ENCODE measurements at regions not wholly inside any gene's neighbourhood (a gene's known extent, or its start where the extent isn't known, plus 50 kb on each side); places are given as distances from the start of the nearest gene placed in this dataset.

DNA sequence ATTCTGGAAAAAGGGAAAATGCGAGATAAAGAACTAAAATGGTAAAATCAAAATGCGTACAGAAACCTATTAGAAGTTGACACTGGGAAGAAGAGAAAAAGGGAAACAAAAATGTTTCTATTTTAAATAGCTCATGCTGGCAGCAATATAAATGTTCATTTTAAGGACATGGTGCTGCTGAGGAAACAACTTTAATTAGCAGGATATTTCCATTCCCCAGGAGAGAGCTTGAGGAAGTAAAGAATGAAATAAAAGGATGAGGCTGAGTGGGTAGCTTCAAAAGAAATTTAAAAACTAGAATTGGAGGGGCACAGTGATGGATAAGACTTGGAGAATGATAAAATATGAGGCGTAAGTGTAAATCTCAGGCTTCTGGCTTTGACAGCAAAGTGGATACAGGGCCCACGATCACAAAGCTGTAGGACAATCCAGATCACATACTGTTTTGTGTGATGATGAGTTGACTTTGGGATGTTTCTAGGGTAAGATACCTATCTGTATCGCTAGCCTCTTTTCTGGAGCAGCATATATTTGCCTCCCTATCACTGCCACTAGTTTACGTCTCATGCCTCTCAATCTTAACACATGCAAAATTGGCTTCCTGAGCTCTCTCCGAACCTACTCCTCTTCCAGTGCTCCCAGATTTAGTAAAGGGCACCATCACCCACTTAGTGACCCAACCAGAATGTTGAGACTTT, 571.3 kb upstream of the MIR17HG start:
- Mint-ChIP-seq H3K27ac (no peak overlapping the region), H3K9me3 (peaks cover 4% of the 10 kb centered on the region), H3K4me1 (no peaks in the 10 kb centered on the region), H3K36me3 (no peaks in the 10 kb centered on the region), H3K27me3 (no peaks in the 10 kb centered on the region), H3K4me3 (no peak overlapping the region)

DNA sequence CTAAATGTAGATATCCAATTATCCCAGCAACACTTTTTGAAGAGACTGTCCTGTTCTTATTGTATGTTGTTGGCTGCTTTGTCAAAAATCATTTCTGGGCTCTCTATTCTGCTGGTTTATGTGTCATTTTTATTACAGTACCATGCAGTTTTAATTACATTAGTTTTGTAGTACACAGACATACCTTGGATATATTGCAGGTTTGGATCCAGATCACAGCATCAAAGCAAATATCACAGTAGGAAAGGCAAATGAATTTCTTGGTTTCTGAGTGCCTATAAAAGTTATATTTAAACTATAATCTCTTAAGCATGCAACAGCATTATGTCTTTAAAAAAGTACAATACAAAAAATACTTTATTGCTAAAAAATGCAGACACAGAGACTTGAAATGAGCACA, 564.2 kb upstream of the MIR17HG start:
- Mint-ChIP-seq H3K27me3 (no peaks in the 10 kb centered on the region), H3K4me3 (no peak overlapping the region), H3K4me1 (no peaks in the 10 kb centered on the region), H3K36me3 (no peaks in the 10 kb centered on the region), H3K27ac (no peak overlapping the region), H3K9me3 (no peaks in the 10 kb centered on the region)

GRCh38 chr13:90787007-90787406, 560.5 kb upstream of the MIR17HG start:
- Mint-ChIP-seq H3K4me1 (no peaks in the 10 kb centered on the region), H3K9me3 (no peaks in the 10 kb centered on the region), H3K36me3 (no peaks in the 10 kb centered on the region), H3K27me3 (no peaks in the 10 kb centered on the region), H3K27ac (no peak overlapping the region), H3K4me3 (no peak overlapping the region)

GRCh38 chr13:90792335-90792734, 555.2 kb upstream of the MIR17HG start:
- Mint-ChIP-seq H3K27me3 (no peaks in the 10 kb centered on the region), H3K36me3 (no peaks in the 10 kb centered on the region), H3K4me3 (no peak overlapping the region), H3K9me3 (no peaks in the 10 kb centered on the region), H3K4me1 (no peaks in the 10 kb centered on the region), H3K27ac (no peak overlapping the region)

DNA sequence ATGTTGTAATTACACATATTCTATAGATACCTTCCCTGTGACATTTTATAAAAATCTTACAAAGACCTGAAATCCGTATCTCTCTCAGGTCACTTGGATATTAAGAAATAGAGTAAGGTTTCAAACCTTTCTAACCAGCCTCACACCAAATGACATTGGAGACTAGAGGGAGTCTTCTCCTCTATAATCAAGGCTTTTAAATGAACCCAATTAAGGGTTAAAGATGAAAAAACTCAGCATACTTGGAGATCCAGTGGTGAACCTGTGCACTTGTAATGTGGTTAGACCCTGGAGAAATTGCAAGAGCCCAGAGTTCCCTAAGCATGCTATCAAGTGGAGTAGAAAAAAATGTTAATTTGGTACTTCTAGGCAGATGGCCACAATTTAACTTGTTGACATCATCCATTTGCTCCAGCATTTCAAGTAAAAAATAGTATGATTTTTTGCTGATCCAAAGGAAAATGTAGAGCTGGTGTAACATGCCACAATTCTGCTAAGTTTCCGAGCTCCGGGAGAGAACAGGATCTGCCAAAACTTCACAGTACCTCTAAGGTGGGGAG, 554.1 kb upstream of the MIR17HG start:
- Mint-ChIP-seq H3K27ac (no peak overlapping the region), H3K4me1 (no peaks in the 10 kb centered on the region), H3K27me3 (no peaks in the 10 kb centered on the region), H3K36me3 (no peaks in the 10 kb centered on the region), H3K9me3 (no peaks in the 10 kb centered on the region), H3K4me3 (no peak overlapping the region)

- no peaks in the 10 kb centered on the region for H3K9me3 Mint-ChIP-seq
- H3K27me3 Mint-ChIP-seq = no peaks in the 10 kb centered on the region
- no peak overlapping the region for H3K4me3 Mint-ChIP-seq
- H3K36me3 Mint-ChIP-seq = no peaks in the 10 kb centered on the region
- no peak overlapping the region for H3K27ac Mint-ChIP-seq
- H3K4me1 Mint-ChIP-seq = no peaks in the 10 kb centered on the region
Observed at GRCh38 chr13:90796474-90796873, 551.0 kb upstream of the MIR17HG start.

DNA sequence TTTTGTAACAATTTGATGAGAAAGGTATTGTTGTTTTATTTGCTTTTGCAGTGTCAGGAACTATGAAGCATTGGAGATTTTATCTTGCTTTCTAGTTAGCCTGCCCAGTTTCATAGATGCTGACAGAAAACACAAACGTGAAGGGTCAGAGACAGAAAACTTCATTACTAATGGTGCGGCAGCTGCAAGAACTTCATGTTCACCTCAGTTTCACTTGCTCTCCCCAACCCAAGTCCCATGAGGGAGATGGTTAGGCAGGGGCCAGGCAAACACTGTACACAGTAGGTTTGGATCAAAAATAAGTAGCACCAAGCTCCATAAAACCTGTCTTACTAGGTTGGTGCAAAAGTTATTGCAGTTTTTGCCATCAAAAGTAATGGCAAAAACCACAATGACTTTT, 550.2 kb upstream of the MIR17HG start:
- H3K36me3 Mint-ChIP-seq = no peaks in the 10 kb centered on the region
- H3K27me3 Mint-ChIP-seq = no peaks in the 10 kb centered on the region
- H3K4me3 Mint-ChIP-seq = no peak overlapping the region
- H3K4me1 Mint-ChIP-seq = no peaks in the 10 kb centered on the region
- H3K9me3 Mint-ChIP-seq = no peaks in the 10 kb centered on the region
- no peak overlapping the region for H3K27ac Mint-ChIP-seq

DNA sequence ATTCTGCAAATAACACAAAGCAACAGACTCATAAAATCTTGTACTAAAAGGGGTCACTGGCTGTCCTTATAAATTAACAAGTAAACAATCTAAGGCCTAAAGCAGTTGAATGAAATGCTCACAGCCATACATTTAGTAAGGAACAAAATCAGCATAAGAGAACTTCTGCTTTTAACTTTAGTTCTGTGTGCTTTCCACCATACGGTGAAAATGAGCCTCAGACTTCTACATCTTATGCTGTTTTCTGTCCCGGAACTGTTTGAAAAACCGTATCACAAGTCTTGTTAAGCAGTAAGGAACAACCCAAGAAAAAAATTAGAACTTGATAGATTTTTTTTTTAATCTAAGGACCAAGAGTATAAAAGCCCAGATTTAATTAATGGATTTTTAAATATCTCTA, 549.1 kb upstream of the MIR17HG start:
- no peaks in the 10 kb centered on the region for H3K36me3 Mint-ChIP-seq
- no peak overlapping the region for H3K27ac Mint-ChIP-seq
- H3K4me1 Mint-ChIP-seq = no peaks in the 10 kb centered on the region
- no peaks in the 10 kb centered on the region for H3K27me3 Mint-ChIP-seq
- H3K4me3 Mint-ChIP-seq = no peak overlapping the region
- H3K9me3 Mint-ChIP-seq = no peaks in the 10 kb centered on the region

DNA sequence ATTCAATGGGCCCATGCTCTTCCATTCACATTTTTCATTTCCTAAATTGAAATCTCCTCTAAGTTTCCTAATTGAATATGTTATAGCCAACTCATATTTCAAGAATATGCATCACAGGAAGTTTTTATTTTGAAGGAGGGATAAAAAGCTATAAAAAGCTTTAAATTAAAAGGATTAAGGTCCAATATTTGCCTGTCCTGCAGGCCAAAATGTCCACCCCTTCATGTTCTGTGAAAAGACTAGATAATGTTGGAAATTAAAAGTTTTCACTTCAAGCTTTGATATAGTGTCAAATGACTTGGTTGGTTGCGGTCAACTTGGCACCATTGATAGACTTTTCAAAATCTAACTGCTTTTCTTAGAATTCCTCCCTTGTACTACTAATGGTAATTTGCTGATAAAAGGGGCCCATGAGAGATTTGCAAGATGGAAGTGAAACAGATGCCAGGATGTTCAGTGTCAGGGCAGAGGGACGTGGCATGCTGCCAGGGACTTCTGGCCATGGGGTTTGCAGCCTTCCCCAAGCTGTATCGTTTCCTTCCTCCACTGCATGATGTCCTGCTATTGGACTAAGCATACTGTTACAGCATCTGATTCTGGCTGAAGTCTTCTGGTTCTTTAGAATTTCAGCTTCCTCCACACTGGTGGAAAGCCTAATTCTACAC, 547.3 kb upstream of the MIR17HG start:
- H3K4me3 Mint-ChIP-seq = no peak overlapping the region
- no peaks in the 10 kb centered on the region for H3K9me3 Mint-ChIP-seq
- H3K27me3 Mint-ChIP-seq = no peaks in the 10 kb centered on the region
- H3K4me1 Mint-ChIP-seq = no peaks in the 10 kb centered on the region
- no peaks in the 10 kb centered on the region for H3K36me3 Mint-ChIP-seq
- H3K27ac Mint-ChIP-seq = no peak overlapping the region

GRCh38 chr13:90801621-90802020, 545.9 kb upstream of the MIR17HG start:
- Mint-ChIP-seq H3K9me3 (no peaks in the 10 kb centered on the region), H3K36me3 (no peaks in the 10 kb centered on the region), H3K4me1 (no peaks in the 10 kb centered on the region), H3K4me3 (no peak overlapping the region), H3K27ac (no peak overlapping the region), H3K27me3 (no peaks in the 10 kb centered on the region)

DNA sequence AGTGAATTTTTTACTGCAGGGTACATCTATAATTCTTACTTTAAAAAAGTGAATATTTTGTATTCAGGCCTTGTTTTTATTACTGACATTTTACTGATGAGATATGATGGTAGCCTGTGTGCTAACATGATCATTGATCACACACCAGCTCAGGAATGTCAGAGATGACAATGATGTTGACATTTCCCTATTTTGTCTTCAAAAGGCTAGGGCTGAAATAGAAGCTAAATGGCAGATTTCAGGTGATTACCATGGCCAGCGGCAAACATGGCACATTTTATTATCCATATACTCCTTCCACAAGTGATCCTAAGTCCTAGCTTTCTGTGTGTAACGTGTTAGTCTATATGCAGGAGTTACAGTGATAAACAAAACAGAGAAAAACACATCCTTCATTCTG, 544.3 kb upstream of the MIR17HG start:
- Mint-ChIP-seq H3K9me3 (no peaks in the 10 kb centered on the region), H3K36me3 (no peaks in the 10 kb centered on the region), H3K27ac (no peak overlapping the region), H3K27me3 (no peaks in the 10 kb centered on the region), H3K4me3 (no peak overlapping the region), H3K4me1 (no peaks in the 10 kb centered on the region)

DNA sequence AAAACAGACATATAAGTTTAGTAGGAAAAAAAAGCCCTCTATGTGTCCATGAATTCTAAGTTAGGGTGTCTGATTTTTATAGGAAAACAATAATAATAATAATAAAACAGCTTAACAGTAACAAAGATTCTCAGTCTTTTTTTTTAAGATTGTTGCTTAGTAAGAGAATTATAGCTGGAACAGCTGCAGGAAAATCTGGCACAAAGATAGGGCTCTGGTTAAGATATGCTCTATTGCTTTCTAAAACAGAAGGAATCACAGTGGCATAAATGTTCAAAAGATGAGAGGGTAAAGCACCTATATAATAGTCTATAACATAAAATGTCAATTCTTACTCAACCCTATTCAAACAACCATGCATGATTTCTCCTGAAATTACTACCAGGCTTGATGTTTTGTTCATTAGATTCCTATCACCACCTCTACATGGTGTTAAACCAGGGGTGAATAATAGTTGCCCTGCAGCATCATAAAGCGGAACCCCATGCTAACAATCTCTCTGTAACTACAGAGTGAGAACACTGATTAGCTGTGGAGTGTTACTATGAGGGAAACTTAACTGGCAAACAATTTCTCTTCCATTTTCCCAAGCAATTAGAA, 541.4 kb upstream of the MIR17HG start:
- no peaks in the 10 kb centered on the region for H3K4me1 Mint-ChIP-seq

GRCh38 chr13:90806892-90807291, 540.6 kb upstream of the MIR17HG start:
- Mint-ChIP-seq H3K27me3 (no peaks in the 10 kb centered on the region), H3K36me3 (no peaks in the 10 kb centered on the region), H3K4me3 (no peak overlapping the region), H3K9me3 (peaks cover under 1% of the 10 kb centered on the region), H3K4me1 (no peaks in the 10 kb centered on the region), H3K27ac (no peak overlapping the region)

More for the DNA sequence above, 541.4 kb upstream of the MIR17HG start:
- Mint-ChIP-seq H3K4me3 (no peak overlapping the region), H3K36me3 (no peaks in the 10 kb centered on the region), H3K27me3 (no peaks in the 10 kb centered on the region), H3K27ac (no peak overlapping the region), H3K9me3 (no peaks in the 10 kb centered on the region)

DNA sequence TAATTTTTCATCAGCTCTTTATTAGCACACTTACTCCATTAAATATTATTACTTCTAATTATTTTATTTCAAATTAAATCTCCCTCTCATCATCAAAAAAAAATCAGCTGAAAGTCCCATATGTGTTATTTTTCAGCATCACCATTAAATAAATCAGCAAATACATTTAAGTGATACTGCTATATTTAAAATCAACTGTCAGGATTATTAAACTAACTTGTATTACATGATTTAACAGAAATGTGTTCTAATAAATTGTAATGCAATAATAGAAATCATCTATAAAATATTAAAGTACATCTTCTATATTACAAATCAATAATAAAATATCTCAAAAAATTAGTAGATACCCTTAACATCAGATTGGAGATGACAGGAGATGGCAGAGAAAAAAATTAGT, 538.6 kb upstream of the MIR17HG start:
- Mint-ChIP-seq H3K4me3 (no peak overlapping the region), H3K27me3 (no peaks in the 10 kb centered on the region), H3K36me3 (no peaks in the 10 kb centered on the region), H3K9me3 (peaks cover 6% of the 10 kb centered on the region), H3K4me1 (no peaks in the 10 kb centered on the region), H3K27ac (no peak overlapping the region)

DNA sequence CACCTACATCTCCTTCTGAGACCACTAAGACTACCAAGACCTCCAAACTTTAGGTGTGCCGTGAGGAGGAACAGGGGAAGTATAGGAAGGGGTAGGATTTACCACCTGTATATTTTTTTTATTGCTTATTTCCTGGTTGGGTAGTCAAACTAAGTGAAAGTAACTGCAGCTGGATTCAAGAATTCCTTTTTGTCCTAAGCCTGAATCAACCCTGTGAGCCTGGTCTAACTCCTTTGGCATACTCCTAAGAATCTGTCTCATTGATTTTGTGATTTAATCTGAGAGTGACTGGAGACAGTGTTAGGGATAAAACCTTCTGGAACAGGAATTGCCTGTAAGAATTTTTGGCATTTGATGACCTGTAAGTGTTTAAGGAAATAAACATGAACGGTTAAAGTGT, 523.5 kb upstream of the MIR17HG start:
- Mint-ChIP-seq H3K27ac (no peak overlapping the region), H3K4me3 (no peak overlapping the region), H3K36me3 (no peaks in the 10 kb centered on the region), H3K9me3 (no peaks in the 10 kb centered on the region), H3K27me3 (no peaks in the 10 kb centered on the region), H3K4me1 (no peaks in the 10 kb centered on the region)

DNA sequence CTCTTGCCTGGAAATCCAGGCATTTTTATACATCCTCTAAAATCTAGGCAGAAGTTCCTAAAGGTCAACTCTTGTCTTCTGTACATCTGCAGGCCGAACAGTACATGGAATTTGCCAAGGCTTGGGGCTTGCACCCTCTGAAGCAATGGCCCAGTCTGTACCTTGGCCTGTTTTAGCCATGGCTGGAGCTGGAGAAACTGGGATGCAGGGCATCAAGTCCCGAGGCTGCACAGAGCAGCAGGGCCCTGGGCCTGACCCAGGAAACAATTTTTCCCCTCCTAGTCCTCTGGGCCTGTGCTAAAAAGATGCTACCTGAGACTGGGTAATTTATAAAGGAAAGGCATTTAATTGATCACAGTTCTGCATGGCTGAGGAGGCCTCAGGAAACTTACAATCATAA, 520.8 kb upstream of the MIR17HG start:
- Mint-ChIP-seq H3K27ac (no peak overlapping the region), H3K9me3 (peaks cover 4% of the 10 kb centered on the region), H3K36me3 (no peaks in the 10 kb centered on the region), H3K27me3 (no peaks in the 10 kb centered on the region), H3K4me1 (no peaks in the 10 kb centered on the region), H3K4me3 (no peak overlapping the region)

Data from activated naive CD4-positive, alpha-beta T cell treated with anti-CD3 and anti-CD28 coated beads, Interleukin-2, amount 50 U/mL, for 24 hours (primary cell).